ENCODE measurements at regions not wholly inside any gene's neighbourhood (a gene's known extent, or its start where the extent isn't known, plus 50 kb on each side); places are given as distances from the start of the nearest gene placed in this dataset.
"Not testable (repeated sequence)": the region's sequence is repeated elsewhere in the genome, so short reads cannot be mapped to it uniquely, and the experiment has no call there.

GRCh38 chr12:124216966-124217365, 77.9 kb upstream of the RFLNA start:
- peak; percentile 59 for DNase-seq (ENCODE audit: low spot score)

DNA sequence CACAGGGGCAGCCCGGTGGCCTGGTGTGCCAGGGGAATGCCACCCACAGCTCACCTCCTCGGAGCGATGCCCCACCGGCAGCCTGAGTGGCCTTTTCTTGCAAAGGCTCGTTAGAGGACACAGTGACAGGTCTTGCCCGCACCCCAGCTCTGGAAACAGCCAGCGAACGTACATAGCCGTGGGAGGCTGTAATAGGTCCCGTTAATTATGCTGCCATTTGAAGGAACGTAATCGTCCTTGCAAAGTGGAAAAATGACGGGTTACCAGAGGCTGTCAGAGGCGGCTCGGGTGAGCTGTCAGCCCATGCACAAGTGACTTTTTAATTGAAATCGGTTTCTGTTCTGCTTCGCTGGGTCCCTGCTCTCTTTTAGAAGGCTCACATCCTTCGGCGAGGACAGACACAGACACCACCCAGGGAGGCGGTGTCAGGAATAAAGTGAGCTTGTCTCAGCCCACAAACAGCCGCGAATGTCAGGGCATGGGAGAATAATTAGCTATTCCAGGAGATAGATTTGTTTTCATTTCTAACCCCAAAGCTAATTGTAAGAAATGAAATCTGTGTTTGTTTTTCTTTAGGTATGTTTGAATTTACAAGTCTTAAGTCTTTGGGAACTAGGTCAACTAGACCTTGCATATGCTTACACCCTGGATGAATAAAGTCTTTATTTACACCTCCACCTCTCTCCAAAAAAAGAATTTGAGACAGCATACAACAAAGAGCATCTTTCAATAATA, 77.2 kb upstream of the RFLNA start:
- DNase-seq (ENCODE audit: low spot score), result peak; percentile 65

- DNase-seq (ENCODE audit: low spot score), result no peak
Observed at GRCh38 chr12:124218243-124218560, 76.7 kb upstream of the RFLNA start.

DNA sequence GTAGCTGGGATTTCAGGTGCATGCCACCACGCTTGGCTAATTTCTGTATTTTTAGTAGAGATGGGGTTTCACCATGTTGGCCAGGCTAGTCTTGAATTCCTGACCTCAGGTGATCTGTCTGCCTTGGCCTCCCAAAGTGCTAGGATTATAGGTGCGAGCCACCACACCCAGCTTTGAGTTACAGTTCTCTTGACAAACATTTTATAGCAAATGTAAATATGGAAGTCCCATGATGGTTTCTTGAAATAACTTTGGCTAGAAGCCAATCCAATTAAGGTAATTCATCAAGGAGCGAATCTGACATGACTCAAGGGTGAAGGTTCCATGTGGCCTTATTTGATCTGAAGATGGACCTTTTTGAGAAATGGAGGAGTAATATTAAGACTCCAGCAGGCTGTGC, 76.2 kb upstream of the RFLNA start:
- DNase-seq (ENCODE audit: low spot score), result peak; percentile 20

DNA sequence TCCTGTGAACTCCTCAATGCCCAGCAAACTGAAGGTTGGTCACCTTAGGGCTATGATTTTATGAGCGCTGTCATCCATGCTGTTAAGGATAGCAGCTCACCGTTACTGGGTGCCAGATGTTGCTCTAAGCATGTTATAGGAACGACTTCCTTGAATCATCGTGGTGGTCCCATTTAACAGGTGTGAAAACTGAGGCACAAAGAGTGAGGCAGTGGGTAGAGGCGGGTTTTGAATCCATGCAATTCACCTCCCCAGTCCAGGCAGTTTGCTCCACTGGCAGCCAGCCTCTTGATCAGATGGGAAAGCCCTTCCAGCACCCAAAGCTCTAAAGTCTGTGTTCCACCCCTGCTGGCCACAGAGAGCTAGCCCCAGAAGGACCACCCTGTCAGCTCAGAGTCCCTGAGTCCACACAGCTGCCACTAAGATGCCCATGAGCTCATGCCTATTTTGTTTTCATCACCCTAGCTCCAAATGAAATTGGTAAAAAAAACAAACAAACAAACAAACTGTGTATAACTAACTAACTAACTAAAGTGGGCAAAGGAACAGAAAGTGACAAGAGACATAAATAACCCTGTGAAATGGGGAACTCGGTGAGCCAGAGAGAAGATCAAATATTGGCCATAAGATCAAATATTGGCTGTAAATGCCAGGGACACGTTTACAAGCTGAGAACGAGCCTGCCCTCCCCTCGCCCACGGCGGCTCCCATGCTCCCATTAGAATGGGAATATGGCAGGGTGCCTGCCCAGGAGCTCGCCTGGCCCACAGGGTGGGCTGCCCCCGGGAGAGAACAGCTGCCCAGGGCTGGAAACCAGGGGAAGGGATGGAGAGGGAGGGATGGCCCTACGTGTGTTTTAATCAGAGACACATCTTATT, 72.3 kb upstream of the RFLNA start:
- no peak for DNase-seq (ENCODE audit: low spot score)

DNA sequence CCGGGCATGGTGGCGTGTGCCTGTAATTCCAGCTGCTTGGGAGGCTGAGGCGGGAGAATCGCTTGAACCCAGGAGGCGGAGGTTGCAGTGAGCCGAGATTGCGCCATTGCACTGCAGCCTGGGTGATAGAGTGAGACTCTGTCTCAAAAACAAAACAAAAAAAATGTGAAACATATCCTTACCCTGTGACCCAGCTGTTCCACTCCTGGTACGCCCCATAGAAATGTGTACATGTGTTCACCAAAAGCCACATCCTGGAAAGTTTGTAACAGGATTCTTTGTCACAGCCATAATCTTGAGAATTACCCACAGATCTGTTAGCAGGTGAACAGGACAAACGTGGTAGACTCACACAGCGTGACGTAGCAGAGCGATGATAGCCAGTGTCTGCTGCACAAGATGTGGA, 71.2 kb upstream of the RFLNA start:
- DNase-seq (ENCODE audit: low spot score), result not testable (repeated sequence)

DNA sequence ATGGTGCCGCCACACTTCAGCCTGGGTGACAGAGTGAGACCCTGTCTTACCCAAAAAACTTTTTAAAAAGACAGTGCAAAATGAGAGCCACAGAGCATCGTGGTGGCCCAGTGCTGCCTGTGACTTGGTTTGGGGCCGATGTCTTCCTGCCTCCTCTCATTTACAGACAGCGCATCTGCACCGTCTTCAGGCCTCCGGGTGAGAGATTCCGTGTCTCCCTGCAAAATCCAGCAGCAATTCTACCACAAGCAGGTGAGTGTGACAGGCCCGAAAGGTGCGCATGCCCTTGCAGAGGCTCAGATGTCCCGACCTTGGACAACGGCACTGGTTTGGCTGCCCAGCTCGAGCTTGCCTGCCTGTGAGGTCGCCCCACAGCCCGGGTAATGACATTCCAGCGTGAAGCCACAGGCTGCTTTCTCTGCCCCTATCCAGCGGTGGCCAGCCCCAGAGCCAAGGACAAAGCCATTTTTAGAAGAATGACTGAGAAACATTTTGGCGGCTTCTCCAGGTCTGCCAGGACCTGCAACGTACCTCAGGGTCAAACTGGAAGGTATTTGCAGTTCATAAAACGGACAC, 70.3 kb upstream of the RFLNA start:
- DNase-seq (ENCODE audit: low spot score), result no peak

GRCh38 chr12:124225730-124226129, 69.2 kb upstream of the RFLNA start:
- no peak for DNase-seq (ENCODE audit: low spot score)

DNA sequence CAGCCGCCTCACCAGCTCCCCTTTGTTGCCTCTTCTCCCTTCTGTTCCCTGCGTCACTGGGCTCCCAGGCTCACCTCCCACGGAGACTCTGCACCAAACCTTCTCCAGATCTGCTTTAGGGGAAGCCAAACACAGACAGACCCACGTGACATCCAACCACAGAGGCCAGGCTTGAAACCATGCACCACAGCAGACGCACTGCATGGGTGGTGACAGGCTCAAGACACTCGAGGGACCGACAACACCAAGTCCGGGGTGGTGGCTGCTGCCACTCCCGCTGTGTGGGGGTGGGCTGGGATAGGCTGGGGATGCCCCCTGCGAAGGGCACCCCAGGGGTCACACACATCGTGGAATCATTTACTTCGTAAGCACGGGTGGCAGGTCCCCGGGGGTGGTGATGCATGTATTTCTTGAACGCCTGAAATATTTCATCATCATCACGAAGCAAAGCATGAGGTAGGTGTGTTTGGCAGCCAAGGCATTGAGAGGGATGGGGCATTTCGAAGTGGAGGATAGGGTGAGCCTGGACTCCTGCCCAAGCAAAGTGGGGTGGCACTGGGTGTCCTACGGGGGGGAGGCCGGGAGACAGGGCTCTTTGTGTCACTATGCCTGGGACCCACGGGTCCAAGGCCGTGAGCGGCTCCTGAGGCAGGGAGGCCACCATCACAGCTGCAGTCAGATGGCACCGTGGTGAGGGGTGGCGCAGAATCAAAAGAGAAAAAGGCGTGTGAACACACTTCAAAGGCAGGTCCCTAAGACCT, 66.8 kb upstream of the RFLNA start:
- DNase-seq (ENCODE audit: low spot score), result peak; percentile 80

- no peak for DNase-seq (ENCODE audit: low spot score)
Observed at GRCh38 chr12:124229520-124229919, 65.4 kb upstream of the RFLNA start.

DNA sequence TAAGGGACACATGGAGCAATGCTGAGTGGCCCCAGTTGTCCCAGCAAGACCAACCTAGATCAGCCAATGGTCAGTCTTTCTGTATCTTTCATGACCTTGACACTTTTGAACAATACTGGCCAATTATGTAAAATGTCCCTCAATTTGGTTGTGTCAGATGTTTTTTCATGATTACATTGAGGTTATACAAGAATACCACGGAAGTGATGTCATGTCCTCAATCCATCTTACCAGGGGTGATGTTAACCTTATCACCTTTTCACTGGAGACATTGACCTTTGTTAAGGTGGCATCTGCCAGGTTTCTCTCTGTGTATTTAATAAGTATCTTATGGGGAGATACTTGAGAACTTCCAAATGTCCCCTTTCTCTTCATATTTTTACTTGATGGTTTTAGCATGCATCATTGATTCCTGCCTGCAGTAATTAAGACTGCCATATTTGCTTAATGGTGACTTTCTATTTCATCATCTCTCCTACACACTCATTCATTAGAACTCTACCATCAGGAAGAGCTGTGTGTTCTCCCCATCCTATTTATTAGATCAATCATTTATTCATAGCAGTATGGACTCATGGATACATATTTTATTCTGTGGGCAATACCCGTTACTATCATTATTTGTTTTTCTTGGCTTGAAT, 64.7 kb upstream of the RFLNA start:
- DNase-seq (ENCODE audit: low spot score), result no peak

DNA sequence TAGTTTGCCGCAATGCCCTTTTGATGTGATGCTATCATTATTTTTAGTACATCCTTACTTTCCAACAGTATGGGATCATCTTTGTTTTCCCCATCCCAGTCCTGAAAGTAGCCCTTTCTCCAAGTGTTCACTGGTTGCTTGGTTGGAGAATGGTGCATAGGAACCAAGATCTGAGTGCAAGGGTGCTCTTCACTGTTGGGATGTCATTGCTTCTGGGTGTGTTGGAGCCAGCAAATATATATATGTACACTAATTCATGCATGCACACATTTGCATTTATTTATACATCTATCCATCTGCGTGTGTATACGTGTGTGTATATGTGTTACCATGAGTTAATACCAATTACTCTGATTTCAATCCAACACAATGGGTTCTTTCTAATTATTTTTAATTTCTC, 64.1 kb upstream of the RFLNA start:
- no peak for DNase-seq (ENCODE audit: low spot score)

- DNase-seq (ENCODE audit: low spot score), result no peak
Observed at GRCh38 chr12:124231980-124232653, 62.8 kb upstream of the RFLNA start.

DNA sequence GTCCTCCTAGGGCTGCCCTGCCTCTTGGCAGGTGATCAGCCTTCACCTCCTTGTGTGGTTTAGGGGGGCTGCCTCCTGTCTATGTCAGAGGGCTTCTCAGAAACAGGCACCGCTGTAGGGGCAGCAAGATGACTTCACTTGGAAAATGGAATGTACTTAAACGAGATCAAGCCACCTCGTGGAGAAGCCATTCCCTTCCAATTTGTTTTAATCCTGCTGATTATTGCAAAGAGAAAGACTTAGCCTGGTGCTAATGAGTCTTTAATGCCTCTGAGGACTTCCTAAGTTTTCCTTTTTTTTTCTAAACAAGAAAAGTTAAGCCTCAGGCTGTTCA, 62.3 kb upstream of the RFLNA start:
- DNase-seq (ENCODE audit: low spot score), result no peak

DNA sequence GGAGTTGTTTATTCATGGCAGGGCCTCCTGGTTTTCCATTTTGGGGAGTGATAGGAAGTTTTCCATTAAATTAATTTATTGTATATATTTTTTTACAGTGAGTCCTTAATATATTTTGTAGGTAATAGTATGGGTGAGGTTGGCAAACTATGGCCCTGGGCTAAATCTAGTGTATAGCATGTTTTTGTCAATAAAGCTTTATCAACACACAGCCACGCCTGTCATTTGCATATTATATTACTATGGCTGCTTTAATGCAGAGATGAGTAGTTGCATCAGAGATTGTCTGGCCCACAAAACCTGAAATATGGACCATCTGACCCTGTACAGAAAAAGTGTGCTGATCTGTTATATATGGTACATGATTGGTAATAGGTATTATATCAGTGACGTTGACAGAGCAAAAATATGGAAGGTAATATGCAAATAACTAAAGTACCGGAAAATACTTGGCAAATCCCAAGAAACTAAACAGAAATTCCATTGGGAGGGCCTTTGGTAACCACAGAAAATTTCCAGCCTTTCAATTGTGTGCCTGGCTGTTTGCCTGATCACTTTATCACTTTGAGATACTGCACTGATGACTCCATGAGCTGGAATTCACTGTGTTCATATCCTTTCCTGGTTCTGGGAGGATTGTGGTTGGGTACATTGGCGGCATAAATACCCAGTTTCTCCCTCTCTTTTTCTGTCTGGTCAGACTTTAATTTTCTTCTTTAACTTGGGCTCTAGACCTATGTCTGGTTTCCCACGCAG, 61.7 kb upstream of the RFLNA start:
- no peak for DNase-seq (ENCODE audit: low spot score)

- no peak for DNase-seq (ENCODE audit: low spot score)
Observed at GRCh38 chr12:124233846-124234640, 60.9 kb upstream of the RFLNA start.

- DNase-seq (ENCODE audit: low spot score), result no peak
Observed at GRCh38 chr12:124236625-124237031, 58.3 kb upstream of the RFLNA start.

- no peak for DNase-seq (ENCODE audit: low spot score)
Observed at GRCh38 chr12:124238886-124239285, 56.0 kb upstream of the RFLNA start.

- DNase-seq (ENCODE audit: low spot score), result no peak
Observed at GRCh38 chr12:124240493-124240892, 54.4 kb upstream of the RFLNA start.
